Adrenal gland (tissue), 9 donors: ENCODE measurements at regions not wholly inside any gene's neighbourhood (a gene's known extent, or its start where the extent isn't known, plus 50 kb on each side); places are given as distances from the start of the nearest gene placed in this dataset.

Experiments used
- DNase-seq, 7 donors: peaks; one replicate each; pipeline ENCODE4 v3.0.0-alpha.2; 2019 to 2020
- H3K27ac ChIP-seq, 5 donors: fragments of 200-600 bp; sonication (generic) in 4 of 5; 1 replicate in 3 of 5; 2 replicates in 2 of 5; pipeline versions ENCODE4 v1.5.1 to v1.8.0; 2016 to 2020; ENCODE audit warnings: mild to moderate bottlenecking in 1 of 5
- H3K27me3 ChIP-seq: fragments of 200-600 bp; 2 replicates; pipeline ENCODE4 v1.8.0; 2021
- H3K36me3 ChIP-seq, 2 donors: fragments of 200-600 bp; replicated peaks in 1 of 2; 1 replicate in 1 of 2; 2 replicates in 1 of 2; pipeline versions ENCODE4 v1.5.1 to v1.8.0; 2018 to 2022
- H3K4me1 ChIP-seq, 2 donors: fragments of 200-600 bp; replicated peaks in 1 of 2; 1 replicate in 1 of 2; 2 replicates in 1 of 2; pipeline versions ENCODE4 v1.5.1 to v1.8.0; 2018 to 2021
- H3K4me3 ChIP-seq, 4 donors: fragments of 200-600 bp; sonication (generic) in 3 of 4; one replicate each; pipeline ENCODE4 v1.5.1; 2016 to 2018
- H3K9me3 ChIP-seq, 3 donors: fragments of 200-600 bp; sonication (generic) in 1 of 3; replicated peaks in 1 of 3; 1 replicate in 2 of 3; 2 replicates in 1 of 3; pipeline versions ENCODE4 v1.5.1 to v1.8.0; 2016 to 2021
- POLR2A ChIP-seq, 2 donors: fragments of 450-650 bp; IDR thresholded peaks; one replicate each; pipeline ENCODE4 v1.6.1; 2017; ENCODE audit warnings: antibody characterized with exemption in 2 of 2, mild to moderate bottlenecking in 2 of 2, moderate library complexity in 1 of 2
- WGBS, 4 donors: extraction: QIAGEN DNeasy Blood & Tissue Kit in 2 of 4; methylation state at CpG; one replicate each; pipeline versions ENCODE4 v1.1.5 to v1.1.7; 2013 to 2017; 5-methylcytosine and 5-hydroxymethylcytosine counted together
- intact Hi-C, 2 donors: fragments of 100-400 bp; cut with DNase I; formaldehyde crosslinking; loops; one replicate each; pipeline versions ENCODE4 v1.14.1 to v1.15.0; 2022 to 2023
- TF ChIP-seq, protein P1 (sequence below), 6 experiments: fragments of 450-650 bp in 4 of 6; fragments of 200-600 bp in 2 of 6; sonication (generic) in 1 of 6; IDR thresholded peaks; 1 replicate in 5 of 6; 2 replicates in 1 of 6; pipeline versions ENCODE4 v1.5.1 to v1.8.0; 2016 to 2021; ENCODE audit warnings: antibody characterized with exemption in 6 of 6, mild to moderate bottlenecking in 2 of 6, moderate library complexity in 1 of 6
- donor health status: healthy with polysubstance abuse.
- donor health status: Bipolar disorder and iron deficiency.
- donor health status: DM: yes; HTN: yes; CAD: no.
- donor health status: DM: no; HTN: no; CAD: no.
- donor health status: DM: no; HTN: no; CAD: no.

DNA sequence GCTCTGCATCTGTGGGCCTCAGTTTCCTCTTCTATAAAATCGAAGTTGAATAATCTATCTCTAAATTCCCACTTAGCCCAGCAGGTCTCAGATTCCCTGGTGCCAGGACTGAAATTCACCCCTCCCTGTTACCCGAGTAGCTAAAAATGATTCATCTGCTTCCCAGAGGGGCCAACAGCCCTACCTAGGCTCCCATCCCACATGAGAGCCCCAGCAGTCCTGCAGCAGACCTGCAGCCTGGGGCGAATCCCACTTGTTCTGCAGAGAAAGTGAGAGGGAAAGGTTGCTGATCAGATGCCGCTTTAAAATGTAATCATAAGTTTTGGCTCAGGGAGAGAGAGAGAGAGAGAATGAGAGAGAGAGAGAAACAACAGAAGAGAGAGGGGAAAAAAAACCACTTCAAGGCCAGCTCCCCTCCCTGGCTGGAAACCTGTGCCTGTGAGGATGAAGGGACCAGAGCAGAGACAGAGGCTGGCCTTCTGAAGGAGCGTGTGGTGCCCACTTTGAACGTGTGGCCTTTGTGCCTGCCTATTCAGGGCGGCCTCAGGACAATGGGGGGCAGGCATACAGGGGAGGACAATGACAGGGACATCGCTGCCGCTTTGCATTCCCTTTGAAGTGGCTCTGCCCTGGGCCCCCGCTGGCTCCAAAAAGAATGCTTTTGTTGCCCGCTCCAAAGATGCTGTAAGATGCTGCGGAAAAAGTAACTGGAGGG lies 85.2 kb upstream of the NKD1 start:
- DNase-seq = no peak
- intact Hi-C loops = no loop called here
- no peaks in the 10 kb centered on the region for H3K9me3 ChIP-seq
- peaks cover 7% of the 10 kb centered on the region for H3K27me3 ChIP-seq
- H3K36me3 ChIP-seq = no peaks in the 10 kb centered on the region
- WGBS, 4 donors = 55 to 77% (median 63%) methylated on average over 12 of the region's 12 CpGs
- no peak overlapping the region for H3K27ac ChIP-seq
- H3K4me3 ChIP-seq = no peak overlapping the region
- H3K4me1 ChIP-seq = peaks cover 0 to 4% of the 10 kb centered on the region in 2 donors
- TF ChIP-seq, protein P1, sequence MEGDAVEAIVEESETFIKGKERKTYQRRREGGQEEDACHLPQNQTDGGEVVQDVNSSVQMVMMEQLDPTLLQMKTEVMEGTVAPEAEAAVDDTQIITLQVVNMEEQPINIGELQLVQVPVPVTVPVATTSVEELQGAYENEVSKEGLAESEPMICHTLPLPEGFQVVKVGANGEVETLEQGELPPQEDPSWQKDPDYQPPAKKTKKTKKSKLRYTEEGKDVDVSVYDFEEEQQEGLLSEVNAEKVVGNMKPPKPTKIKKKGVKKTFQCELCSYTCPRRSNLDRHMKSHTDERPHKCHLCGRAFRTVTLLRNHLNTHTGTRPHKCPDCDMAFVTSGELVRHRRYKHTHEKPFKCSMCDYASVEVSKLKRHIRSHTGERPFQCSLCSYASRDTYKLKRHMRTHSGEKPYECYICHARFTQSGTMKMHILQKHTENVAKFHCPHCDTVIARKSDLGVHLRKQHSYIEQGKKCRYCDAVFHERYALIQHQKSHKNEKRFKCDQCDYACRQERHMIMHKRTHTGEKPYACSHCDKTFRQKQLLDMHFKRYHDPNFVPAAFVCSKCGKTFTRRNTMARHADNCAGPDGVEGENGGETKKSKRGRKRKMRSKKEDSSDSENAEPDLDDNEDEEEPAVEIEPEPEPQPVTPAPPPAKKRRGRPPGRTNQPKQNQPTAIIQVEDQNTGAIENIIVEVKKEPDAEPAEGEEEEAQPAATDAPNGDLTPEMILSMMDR (IDR thresholded peaks at IDR 0.05) = no peak
- no peak for TF ChIP-seq POLR2A (IDR thresholded peaks at IDR 0.05)

DNA sequence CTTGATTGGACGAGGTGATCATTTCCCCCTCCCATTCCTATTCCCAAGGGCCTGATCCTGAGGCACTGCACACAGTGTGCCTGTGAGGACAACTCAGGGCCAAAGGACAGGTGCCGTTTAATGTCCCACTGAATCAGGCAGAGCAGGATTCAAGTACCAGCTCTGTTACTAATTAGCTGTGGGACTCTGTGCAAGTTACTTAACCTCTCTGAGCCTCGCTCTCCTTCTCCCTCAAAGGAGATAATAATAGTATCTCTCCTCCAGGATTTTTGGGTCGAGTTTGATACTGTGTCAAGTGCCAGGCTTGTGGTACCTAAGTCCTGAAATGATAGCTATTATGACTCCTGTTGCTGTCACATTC lies 86.8 kb upstream of the NKD1 start:
- intact Hi-C loops = no loop called here
- no peaks in the 10 kb centered on the region for H3K27me3 ChIP-seq

DNA sequence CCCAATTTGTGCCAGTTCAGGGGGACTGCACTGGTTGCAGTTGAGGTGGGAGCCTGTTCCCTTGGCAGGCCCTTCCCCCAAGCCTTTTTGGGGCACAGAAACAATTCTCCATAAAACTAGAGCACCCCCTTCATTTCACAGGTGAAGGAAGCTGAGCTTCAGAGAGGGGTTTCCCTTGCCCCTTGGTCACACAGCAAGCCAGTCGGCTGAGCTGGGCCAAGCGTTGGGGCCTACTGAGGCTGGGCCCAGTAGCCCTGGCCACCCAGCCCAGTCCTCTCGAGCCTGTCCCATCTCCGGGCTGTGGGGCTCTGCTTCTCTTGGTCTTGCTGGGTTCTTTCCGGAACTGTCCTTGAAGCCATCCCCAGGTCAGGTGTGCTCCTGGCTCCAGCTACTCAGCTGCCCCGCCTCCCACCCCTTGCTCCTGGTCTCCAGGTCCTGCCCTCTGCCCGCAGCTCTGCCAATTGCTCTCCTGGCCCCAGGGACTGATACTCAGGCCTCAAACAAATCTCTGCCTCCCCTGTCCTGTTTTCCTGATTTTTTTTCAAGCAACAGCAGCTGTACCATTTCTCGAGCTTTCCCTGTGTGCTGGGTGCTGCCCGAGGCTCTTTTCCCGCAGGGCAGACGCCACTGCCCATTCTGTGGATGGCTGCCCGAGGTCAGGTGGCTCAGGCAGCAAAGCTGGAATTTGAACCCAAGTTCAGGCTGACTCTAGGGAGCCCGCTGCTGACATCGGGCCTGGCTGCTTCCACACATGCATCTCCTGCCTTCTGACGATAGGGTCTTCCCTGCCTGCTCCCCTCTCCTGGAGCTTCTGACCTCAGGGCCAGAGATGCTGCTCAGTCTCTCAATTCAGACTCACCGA lies 87.4 kb upstream of the NKD1 start:
- peaks cover 3% of the 10 kb centered on the region for H3K27me3 ChIP-seq
- H3K27ac ChIP-seq = no peak overlapping the region
- H3K9me3 ChIP-seq = no peaks in the 10 kb centered on the region
- no peaks in the 10 kb centered on the region for H3K36me3 ChIP-seq
- no peaks in the 10 kb centered on the region for H3K4me1 ChIP-seq
- TF ChIP-seq, protein P1 (IDR thresholded peaks at IDR 0.05) = no peak
- no peak for TF ChIP-seq POLR2A (IDR thresholded peaks at IDR 0.05)
- no peak overlapping the region for H3K4me3 ChIP-seq
- 78 to 89% (median 83%) methylated on average over 12 to 16 of the region's 16 CpGs for WGBS, 4 donors
- intact Hi-C loops = no loop called here
- DNase-seq = no peak

More for the DNA sequence above, 86.8 kb upstream of the NKD1 start:
- DNase-seq = no peak
- Histone ChIP-seq H3K4me1 (no peaks in the 10 kb centered on the region), H3K4me3 (no peak overlapping the region), H3K36me3 (no peaks in the 10 kb centered on the region), H3K27ac (no peak overlapping the region), H3K9me3 (no peaks in the 10 kb centered on the region)
- no peak for TF ChIP-seq POLR2A (IDR thresholded peaks at IDR 0.05)
- TF ChIP-seq, protein P1 (IDR thresholded peaks at IDR 0.05) = no peak
- 68 to 80% (median 75%) methylated on average over 2 to 4 of the region's 4 CpGs for WGBS, 4 donors

DNA sequence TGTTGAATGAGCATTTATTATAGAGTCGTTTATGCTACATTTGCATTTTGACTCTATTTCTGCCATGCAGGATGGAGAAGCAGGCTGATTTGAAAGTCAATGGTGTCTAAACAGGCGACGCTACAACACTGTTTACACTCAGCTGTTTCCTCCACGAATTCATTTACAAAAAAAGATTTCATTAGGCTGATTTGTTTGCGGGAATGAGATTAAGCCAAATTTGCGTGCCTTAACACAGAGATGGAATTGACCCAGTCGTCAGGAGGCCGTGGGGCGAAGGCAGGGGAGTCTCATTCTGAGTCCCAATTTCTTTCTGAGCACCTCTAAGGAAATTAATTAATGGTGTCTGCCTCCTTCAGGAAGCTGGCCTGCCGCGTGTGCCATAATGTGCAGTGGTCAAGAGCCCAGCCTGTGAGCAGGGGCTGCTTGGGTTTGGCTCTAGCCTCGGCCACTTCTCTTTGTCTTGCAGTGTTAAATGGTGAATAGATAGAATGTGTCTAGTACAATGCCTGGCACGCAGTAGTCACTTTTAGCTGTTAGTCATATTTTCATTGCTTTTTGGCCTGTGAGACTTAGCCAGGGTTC lies 88.6 kb upstream of the NKD1 start:
- Histone ChIP-seq H3K4me1 (no peaks in the 10 kb centered on the region), H3K27ac (no peak overlapping the region), H3K4me3 (no peak overlapping the region), H3K27me3 (peaks cover 3% of the 10 kb centered on the region), H3K36me3 (no peaks in the 10 kb centered on the region), H3K9me3 (no peaks in the 10 kb centered on the region)
- DNase-seq = no peak
- 62 to 70% (median 64%) methylated on average over 13 of the region's 13 CpGs for WGBS, 4 donors
- no peak for TF ChIP-seq POLR2A (IDR thresholded peaks at IDR 0.05)
- TF ChIP-seq, protein P1 (IDR thresholded peaks at IDR 0.05) = no peak
- intact Hi-C loops = no loop called here
